PC-3 (cell line): ENCODE measurements at regions not wholly inside any gene's neighbourhood (a gene's known extent, or its start where the extent isn't known, plus 50 kb on each side); places are given as distances from the start of the nearest gene placed in this dataset.

Experiments
- CTCF ChIP-seq: fragments of 300-600 bp; sonication (generic); conservative IDR thresholded peaks from 2 replicates; pipeline ENCODE4 v1.5.1; 2017; ENCODE audit warnings: antibody characterized with exemption, low read depth, mild to moderate bottlenecking, low read length
- EZH2 ChIP-seq: fragments of 300-600 bp; sonication (generic); IDR thresholded peaks from one replicate; pipeline ENCODE4 v1.6.1; 2017; ENCODE audit warnings: antibody characterized with exemption, mild to moderate bottlenecking, low read length; ENCODE audit not compliant: unreplicated experiment
- EZH2phosphoT487 ChIP-seq: fragments of 300-600 bp; sonication (generic); IDR thresholded peaks from 2 replicates; pipeline ENCODE4 v1.6.1; 2018; ENCODE audit warnings: mild to moderate bottlenecking, antibody characterized with exemption, low read length, borderline replicate concordance

GRCh38 chr5:84764227-84764626 is 379.5 kb upstream of the EDIL3 start:
- TF ChIP-seq CTCF (no peak), EZH2 (no peak), EZH2phosphoT487 (no peak)
